GM19395 (cell line): ENCODE measurements at regions not wholly inside any gene's neighbourhood (a gene's known extent, or its start where the extent isn't known, plus 50 kb on each side); places are given as distances from the start of the nearest gene placed in this dataset.

Experiments
- ATAC-seq: cut with Tn5 transposase; IDR thresholded peaks from one replicate; pipeline ENCODE4 v1.9.1; 2021; ENCODE audit warnings: mild to moderate bottlenecking, moderate library complexity; ENCODE audit not compliant: unreplicated experiment

DNA sequence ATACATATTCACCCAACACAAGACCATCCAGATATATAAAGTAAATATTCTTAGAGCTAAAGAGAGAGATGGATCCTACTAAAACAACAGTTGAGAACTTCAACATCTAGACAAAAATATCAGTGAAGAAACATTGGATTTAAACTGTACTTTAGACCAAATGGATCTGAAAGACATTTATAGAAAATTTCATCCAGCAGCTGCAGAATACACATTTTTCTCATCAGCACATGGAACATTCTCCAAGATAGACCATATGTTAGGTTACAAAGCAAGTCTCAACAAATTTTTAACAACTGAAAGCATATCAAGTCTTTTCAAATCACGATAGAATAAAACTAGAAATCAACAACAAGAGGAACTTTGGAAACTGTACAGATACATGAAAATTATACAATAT, 369.0 kb upstream of the CCDC54 start:
- ATAC-seq, result no peak

DNA sequence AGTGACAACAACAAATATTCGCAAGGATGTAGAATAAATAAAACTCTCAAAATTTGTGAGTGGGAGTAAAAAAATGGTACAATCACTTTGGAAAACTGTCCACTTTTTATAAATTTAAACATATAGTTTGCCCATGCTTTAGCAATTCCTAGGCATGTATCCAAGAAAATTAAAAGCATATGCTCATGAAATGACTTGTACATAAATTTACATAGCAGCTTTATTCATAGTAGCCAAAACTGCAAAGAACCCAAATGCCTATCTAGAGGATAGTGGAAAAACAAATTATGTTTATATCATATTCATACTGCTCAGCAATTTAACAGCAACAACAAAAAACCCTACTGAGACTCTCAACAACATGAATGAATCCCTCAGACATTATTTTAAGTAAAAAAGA, 363.6 kb upstream of the CCDC54 start:
- no peak for ATAC-seq

DNA sequence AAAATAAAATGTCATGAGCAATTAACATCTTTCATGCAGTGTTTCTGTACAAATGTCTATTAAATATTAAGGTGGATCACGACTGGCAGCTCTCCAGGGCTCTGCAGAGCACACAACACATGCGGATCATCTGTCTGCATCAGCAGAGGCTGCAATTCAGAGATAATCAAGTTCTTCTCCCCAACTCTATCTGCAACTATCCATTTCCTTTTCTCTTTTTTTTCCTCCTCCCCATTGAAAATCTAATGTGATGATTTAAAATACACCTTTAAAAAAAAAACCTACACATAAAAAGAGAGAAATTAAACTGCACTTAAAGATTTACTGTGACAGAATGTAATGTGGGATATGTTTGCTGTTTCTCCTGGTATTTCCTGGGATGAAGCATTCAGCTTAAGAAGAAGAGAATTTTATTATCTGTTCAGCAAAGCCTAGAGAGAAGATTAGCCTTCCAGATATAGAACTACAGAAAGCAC, 352.6 kb upstream of the CCDC54 start:
- no peak for ATAC-seq

DNA sequence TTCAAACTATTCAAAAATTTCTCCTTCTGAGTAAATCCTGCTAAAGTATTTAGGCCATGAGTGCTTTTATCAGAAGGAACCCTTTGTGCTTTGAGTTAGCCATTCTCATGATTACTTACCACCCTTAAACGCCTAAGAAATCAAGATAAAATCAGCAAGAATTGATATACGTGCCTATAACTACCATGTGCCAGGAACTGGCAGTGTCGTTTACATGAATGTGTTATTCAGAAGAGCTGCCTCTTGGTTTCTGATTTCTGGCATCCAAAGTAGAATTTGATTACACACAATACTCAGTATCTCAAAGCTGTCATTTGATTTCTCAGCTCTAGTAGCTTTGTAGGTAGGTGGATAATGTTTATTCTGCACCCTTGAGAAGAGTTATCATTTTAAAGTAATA, 351.3 kb upstream of the CCDC54 start:
- ATAC-seq, result no peak

DNA sequence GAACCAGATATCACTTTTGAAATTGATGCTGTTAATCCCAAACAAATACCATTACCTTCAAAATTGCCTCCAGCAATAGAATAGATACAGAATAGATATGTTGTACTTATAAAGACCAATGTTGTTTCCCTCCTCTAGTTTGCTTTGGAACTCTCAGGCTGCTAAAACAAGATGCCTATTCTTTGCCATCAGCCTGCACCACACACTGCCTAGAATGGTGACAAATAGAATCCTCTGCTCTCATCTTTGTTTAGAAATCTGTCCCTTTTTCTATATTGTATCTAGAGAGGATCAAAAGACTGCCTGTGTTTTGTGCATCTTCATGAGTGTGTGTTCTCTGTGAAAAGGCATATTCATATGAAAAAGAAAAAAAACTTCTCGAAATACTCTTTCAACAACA, 349.2 kb upstream of the CCDC54 start:
- ATAC-seq, result no peak

DNA sequence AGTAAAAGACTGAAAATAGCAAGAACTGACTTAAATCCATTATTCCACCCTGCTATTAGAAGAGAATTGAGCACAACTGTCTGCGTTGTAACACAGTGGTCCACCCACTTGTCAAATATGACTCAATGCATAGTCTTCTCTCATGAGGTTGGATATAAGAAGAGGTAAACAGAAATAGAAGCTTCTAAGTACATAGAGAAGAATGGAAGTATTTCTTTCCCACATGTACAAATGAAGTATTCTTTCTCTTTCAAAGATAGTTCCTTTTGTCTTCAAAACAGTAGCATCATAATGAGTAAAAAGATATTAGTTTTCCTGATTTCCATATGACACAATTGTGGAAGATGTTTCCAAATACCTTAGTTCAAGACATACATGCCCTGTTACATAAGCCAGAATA, 348.6 kb upstream of the CCDC54 start:
- no peak for ATAC-seq

DNA sequence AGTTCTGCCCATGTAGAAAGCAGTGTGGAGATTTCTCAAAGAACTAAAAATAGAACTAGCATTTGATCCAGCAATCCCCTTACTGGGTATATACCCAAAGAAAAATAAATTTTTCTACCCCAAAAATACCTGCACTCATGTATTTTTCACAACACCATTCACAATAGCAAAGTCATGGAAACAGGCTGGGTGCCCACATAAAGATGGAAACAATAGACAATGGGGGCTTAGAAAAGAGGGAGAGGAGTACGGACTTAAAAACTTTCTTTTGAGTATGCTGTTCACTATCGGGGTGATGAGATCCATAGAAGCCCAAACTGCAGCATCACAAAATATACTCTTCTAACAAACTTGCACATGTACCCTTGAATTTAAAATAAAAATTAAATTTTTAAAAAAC, 345.1 kb upstream of the CCDC54 start:
- ATAC-seq, result no peak

DNA sequence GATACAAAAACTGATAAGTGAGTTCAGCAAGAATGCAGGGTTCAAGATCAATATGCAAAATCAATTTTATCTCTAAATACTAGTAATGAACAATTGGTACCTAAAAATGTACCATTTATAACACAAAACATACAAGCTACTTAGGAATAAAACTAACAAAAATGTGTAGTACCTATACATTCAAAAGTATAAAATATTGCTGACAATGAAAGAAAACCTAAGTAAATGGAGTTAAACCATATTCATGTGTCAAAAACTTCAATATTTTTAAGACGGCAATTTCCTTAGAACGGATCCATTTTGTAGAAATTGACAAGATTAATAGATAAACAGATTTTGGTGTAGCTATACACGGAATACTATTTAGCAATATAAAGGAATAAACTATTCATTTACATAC, 343.1 kb upstream of the CCDC54 start:
- ATAC-seq, result no peak

DNA sequence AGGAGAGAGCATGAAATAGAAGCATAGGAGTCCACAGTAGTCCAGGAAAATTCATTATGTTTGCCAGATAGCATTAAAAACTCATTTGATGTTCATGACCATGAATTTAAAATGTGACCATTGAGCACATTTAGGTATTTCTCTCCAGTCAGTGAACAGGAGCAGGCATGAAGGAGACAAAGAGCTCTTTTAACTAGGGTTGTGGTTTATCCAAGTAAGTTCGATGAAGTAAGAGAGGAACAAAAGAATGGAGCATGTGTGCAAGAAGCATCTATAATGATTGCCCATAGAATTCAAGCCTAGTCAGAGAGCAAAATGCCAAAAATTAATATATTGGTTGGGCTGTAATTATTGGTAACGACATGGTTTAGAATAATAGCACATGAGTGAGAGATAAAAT, 342.1 kb upstream of the CCDC54 start:
- no peak for ATAC-seq

DNA sequence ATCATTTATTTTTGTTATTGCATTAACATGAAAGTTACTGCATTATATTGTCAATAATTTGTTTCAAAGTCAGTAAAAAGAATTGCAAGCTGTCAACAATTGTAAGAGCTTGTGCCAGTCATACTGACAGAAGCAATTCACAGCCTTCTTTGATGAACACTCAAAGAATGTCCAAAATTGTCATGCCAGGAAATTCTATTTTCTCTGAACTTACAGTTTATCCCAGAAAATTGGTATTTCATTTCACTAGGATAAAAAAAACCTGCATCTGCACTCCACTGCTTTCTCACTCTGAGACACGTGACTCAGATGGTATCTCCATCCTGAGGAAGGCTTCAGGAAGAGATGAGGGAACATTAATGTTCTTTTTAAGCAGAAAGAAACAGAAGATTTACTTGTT, 332.6 kb upstream of the CCDC54 start:
- ATAC-seq, result no peak

DNA sequence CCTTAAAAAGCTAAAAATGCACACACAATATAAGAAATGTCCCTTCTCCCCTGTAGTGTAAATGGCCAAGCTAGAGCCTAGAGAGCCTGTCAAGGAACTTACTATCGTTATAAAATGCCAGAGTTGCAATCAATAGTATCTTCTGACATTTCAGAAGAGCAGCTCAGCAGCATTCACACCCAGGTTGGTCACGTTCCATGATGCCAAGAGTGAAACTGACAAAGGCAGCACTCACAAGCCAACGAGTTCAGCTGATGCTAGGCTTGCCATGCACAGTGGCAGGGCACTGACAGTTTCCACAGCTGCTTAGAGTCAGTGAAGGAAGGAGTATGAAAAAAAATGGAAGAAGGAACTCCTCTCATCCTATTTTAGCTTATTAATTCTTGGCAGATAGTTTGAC, 331.4 kb upstream of the CCDC54 start:
- no peak for ATAC-seq

DNA sequence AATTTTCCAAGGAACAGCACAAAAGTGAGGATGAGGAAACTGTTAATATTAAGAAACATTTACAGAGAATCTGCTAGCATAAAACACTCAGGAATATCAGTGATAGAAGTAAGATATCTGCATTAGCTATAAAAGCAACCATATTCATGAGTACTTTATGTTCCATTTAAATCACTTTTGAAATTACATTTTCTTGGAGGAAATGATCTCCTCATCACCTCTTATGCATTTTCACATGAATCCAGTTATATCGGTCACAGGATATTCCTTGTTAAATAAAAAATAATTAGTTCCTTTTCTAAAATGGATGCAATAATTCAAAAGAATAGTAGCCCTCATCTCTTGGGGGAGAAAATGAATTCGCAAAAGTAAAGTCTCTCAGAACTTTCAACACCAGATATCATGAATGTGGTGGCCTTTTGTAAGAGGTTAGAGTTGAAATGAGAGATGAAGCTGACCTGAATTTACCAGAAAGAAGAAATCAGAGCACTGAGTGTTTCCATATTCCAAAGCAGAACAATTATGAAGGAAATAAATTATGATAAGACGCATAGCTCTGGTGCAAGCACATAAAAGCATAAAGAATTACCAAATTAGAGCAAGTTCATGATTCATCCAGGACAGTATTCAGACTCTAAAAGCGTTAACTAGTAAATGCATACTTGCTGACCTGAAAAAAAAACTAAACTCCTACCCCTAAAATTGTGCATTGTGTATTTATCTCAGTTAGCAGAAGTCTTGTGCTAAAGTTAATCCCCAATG, 321.9 kb upstream of the CCDC54 start:
- ATAC-seq, result no peak

DNA sequence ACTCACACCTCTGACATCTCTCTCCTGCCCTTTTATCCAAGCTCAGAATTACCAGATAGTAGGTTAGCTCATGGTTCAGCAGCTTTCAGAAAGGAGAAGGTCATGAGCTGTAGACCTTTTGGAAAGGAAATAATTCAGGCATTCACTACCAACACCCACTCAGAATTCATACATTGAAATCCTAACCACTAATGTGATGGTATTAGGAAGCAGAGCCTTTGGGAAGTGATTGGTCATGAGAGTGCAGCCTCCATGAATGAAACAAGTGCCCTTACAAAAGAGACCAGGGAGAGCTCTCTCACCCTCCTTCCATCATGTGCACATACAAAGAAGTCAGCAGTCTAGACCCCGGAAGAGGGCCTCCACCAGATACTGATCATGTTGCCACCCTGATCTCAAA, 315.8 kb upstream of the CCDC54 start:
- ATAC-seq, result no peak

DNA sequence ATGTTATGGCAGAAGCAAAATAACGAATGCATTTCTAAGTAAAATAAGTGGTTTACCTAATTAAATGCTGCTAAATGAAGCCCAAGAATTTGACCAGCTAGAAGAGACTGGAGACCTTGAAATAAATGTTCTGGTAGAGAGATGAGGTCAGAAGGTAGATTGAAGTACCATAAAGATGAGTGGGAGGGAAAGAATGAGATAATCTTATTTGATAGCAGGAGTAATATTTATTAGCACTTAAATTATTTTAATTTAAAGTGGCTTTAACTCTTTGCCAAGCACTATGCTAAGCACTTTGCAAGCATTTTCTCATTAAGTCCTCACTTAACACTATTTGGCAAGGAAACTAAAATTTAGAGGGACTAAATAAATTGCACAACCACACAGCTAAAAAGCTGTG, 314.9 kb upstream of the CCDC54 start:
- no peak for ATAC-seq

DNA sequence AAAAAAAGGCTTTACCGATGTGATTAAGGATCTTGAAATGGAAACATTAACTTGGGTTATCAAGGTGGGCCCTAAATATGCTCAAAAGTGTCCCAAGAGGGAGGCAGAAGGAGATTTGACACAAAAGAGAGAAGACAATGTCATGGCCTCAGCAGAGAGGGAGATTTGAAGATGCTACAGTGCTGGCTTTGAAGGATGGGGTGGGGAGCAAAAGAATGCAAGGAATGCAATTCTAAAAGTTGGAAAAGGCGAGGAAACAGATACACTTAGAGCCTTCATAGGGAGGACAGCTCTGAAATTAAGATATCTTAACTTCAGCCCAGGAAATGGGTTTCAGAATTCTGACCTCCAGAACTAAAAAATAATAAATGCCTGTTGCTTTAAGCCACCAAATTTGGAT, 314.5 kb upstream of the CCDC54 start:
- ATAC-seq, result no peak

DNA sequence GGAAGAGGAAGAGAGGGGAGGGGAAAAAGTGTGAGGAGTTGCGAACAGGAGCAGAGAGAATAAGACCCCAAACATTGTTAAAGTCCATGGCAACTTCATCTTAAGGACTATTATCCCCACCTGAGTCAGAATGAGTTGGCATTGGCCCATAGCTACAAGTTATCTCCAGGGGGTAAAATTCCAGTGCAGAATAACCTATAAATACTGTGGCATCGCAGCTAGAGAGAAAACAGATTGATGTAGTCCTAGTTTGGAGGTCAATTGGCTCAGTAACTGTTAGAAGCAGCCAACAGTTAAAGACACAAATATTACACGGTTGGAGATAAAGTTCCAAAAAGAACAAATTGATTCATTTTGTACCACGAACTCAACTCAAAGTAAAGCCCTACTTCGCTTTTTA, 313.9 kb upstream of the CCDC54 start:
- ATAC-seq, result no peak

DNA sequence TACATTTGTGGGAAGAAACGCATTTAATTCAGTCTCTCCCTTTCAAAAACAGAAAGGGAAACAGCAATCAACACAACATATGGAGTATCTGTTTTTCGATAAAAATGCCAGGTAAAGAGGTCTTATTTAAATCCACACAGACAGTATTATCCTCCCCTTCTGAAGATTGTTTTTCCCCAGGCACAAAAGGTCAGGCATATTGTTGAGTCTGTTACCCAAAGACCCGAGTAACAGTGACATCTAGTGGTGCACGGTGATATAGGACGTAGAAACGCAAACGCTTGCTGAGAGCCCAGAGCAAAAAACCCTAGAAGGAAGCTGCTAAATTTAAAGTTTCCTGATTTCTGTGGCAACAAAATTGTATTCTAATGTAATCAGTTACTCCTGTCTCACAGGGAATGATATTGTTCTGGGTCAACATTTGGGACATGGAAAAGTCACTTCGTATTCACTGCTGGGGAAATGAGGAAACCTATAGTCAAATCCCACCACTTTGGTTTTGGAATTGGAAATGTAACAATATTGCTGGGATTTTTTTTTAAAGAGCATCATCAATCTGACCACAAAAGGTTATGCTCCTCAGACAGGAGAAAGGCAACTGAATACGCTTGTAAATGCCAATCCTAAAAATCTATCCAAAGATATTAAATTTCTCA, 312.7 kb upstream of the CCDC54 start:
- peak; percentile 94 for ATAC-seq

DNA sequence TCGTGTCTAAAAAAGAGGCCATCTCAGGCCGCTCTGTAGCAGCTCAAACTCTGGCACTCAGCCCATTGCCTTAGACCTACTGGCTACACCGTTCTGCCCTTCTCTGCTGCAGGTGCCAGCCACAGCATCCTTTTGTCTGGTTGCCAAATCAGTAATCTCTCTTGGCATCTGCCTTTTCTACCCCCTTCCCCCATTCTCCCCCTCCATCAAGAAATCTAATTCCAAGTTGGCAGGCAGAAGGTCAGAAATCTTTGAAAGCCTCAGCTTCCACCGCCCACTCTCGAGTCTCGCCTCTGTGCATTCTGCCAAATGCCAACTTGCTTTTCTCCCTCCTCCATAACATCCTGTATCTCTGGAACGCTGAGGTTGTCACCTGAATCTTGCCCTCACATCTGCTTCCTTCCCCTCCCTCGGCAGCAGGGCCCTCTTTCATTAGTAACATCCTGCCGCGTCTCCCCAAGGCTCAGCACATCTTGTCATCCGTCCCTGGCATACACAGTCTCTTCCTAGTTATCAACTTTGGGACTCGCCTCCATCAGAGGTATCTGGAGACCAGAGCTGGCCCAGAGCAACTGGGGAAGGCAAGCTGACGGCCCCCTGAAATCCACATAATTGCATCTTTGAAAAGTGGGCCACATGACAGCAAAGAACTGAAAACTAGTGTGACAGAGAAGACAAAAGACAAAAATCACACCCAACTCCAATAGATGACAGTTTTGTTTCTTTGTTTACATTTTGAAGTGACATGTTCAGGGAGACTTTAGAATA, 312.0 kb upstream of the CCDC54 start:
- ATAC-seq, result no peak

DNA sequence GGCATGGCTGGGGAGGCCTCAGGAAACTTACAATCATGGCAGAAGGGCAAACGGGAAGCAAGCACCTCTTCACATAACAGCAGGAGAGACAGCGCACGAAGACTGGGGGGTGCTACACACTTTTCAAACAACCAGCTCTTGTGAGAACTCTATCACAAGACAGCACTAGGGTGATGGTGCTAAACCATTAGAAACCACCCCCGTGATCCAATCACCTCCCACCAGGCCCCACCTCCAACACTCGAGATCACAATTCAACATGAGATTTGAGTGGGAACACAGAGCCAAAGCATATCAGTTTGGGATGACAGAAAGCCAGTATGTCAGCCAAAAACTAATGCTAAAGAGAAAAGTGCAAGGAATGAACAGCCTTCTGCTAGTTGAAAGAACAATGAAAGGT, 309.8 kb upstream of the CCDC54 start:
- ATAC-seq, result no peak

DNA sequence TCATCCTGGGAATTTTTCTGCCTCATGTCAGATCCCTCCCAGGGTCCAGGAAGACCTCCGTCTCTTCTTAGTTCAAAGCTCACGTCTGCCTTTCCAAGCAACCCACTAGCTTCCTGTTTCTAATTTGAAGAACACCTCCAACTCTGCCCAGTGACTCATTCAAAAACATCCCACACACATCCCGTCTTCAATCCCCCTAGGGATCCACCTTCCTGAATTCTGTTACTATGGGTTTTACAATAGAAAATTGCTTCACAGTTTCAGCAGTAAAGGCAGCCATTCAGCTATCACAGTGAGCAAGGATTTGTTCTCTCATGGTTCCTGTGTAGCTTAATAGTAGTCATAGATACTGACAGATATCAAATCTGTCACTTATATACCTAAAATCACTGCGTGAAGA, 308.3 kb upstream of the CCDC54 start:
- no peak for ATAC-seq

DNA sequence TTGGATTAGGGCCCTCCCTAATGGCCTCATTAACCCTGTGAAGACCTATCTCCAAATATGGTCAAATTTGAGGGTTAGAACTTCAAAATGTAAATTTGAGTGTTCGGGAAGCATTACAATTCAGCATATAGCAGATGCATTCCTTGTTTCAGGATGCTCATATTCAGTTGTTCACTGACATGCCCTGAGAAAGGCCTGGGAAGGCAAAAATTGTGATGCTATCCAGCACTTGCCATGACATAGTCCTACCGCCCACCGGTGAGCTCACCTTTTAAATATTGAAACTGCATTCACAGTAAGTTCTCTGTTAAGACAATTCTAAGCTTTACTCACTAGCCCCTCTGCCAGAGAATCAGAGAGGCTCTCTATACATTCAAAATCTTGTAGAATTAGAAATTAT, 300.3 kb upstream of the CCDC54 start:
- no peak for ATAC-seq

DNA sequence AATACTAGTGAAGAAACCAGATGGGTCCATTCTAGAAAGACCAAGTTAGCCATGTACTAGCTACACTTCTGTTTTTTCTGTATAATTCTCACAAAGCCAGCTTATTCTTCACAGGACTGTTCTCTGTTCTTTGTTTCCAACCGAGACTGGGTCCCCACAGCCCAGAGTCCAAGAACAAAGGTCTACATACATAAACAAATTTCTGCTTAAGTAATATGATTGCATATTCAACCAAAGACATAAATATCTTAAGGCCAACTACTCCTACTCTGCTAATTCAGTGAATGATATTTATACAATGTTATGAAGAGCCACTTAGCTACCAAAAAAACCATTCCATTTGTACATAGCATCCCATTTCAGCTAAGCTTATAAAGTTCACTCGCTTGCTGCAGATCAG, 299.8 kb upstream of the CCDC54 start:
- ATAC-seq, result no peak
